ENCODE measurements at regions not wholly inside any gene's neighbourhood (a gene's known extent, or its start where the extent isn't known, plus 50 kb on each side); places are given as distances from the start of the nearest gene placed in this dataset.

DNA sequence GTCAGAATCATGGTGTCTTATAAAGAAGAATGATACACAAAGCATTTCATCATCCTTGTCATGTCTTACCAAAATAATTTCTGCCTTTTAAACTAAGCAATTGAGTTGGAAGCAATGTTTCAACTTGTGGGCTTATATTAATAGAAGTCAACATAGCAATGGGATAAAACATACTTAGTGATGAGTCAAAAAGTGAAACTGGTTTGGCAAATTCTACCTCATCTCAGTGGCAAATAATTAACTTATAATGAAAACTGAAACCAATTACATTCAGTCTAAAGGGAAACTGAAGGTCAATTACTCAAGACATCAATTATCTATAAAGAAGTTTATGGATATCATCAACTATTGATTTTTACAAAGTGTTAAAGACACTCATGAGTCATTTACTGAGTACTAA is 463.8 kb downstream of the BMP2 start:
- TF ChIP-seq, protein P1, sequence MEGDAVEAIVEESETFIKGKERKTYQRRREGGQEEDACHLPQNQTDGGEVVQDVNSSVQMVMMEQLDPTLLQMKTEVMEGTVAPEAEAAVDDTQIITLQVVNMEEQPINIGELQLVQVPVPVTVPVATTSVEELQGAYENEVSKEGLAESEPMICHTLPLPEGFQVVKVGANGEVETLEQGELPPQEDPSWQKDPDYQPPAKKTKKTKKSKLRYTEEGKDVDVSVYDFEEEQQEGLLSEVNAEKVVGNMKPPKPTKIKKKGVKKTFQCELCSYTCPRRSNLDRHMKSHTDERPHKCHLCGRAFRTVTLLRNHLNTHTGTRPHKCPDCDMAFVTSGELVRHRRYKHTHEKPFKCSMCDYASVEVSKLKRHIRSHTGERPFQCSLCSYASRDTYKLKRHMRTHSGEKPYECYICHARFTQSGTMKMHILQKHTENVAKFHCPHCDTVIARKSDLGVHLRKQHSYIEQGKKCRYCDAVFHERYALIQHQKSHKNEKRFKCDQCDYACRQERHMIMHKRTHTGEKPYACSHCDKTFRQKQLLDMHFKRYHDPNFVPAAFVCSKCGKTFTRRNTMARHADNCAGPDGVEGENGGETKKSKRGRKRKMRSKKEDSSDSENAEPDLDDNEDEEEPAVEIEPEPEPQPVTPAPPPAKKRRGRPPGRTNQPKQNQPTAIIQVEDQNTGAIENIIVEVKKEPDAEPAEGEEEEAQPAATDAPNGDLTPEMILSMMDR (IDR thresholded peaks at IDR 0.05), result no peak
- TF ChIP-seq POLR2A (IDR thresholded peaks at IDR 0.05), result no peak

Data from Peyer's patch (tissue), 4 donors.